HCT116 (cell line): ENCODE measurements at regions not wholly inside any gene's neighbourhood (a gene's known extent, or its start where the extent isn't known, plus 50 kb on each side); places are given as distances from the start of the nearest gene placed in this dataset.

Experiments
- ATAC-seq: fragments of 200-7000 bp; cut with Tn5 transposase; 2 replicates; pipeline ENCODE4 v1.9.1; 2020; ENCODE audit warnings: mild to moderate bottlenecking, moderate library complexity
- BruUV-seq: library from RNA; stranded (reverse); fragments of 400-500 nt; replicated peaks from 2 replicates; lab custom pipeline; 2021; lab: Mats Ljungman, UMichigan
- CTCF ChIA-PET: fragments of 300-600 bp; sonication (Branson Sonifier 250); formaldehyde crosslinking; loops from one replicate; lab custom pipeline; 2021; ENCODE audit warnings: antibody characterized with exemption; lab: Charles Lee
- POLR2A ChIA-PET: fragments of 300-600, 350-600 bp; sonication (Branson Sonifier 250); formaldehyde crosslinking; loops from one replicate; lab custom pipeline; 2021; ENCODE audit warnings: antibody characterized with exemption; lab: Charles Lee
- RAD21 ChIA-PET, 2 experiments: fragments of 300-600 bp; sonication (Branson Sonifier 250); formaldehyde crosslinking; loops; one replicate each; lab custom pipeline; 2023; ENCODE audit warnings: low total read pairs in 2 of 2; ENCODE audit not compliant: uncharacterized antibody in 2 of 2, unreplicated experiment in 2 of 2, low non-redundant PET in 1 of 2; lab: Charles Lee
- DNase-seq: peaks from one replicate; pipeline ENCODE4 v3.0.0-alpha.2; 2010; ENCODE audit warnings: low read depth, low spot score
- H2AFZ ChIP-seq: fragments of 200-600 bp; shearing (Covaris generic), sonication (generic); 2 replicates; pipeline ENCODE4 v1.6.1; 2017; ENCODE audit warnings: low read depth, mixed run types, mixed read lengths, antibody characterized with exemption, low read length; ENCODE audit not compliant: poor library complexity, severe bottlenecking
- H3K27ac ChIP-seq: 2 replicates; pipeline ENCODE4 v1.5.1; 2012; ENCODE audit warnings: low read depth, low read length
- H3K27me3 ChIP-seq: fragments of 200-600 bp; sonication (generic); 2 replicates; pipeline ENCODE4 v1.6.1; 2016; ENCODE audit warnings: mixed run types, low read length, mixed read lengths; ENCODE audit not compliant: insufficient read depth
- H3K36me3 ChIP-seq, 2 experiments: fragments of 200-500 bp in 1 of 2; fragments of 200-600 bp in 1 of 2; sonication (Bioruptor generic) in 1 of 2; sonication (generic) in 1 of 2; 2 replicates each; pipeline versions ENCODE4 v1.5.1 to v1.6.1; 2014 to 2016; ENCODE audit warnings: low read length in 2 of 2, inconsistent platforms in 1 of 2, mixed read lengths in 1 of 2, mixed run types in 1 of 2; ENCODE audit not compliant: insufficient read depth in 2 of 2, control insufficient read depth in 1 of 2
- H3K4me1 ChIP-seq, 2 experiments: fragments of 200-600 bp in 1 of 2; sonication (generic) in 1 of 2; 2 replicates each; pipeline versions ENCODE4 v1.5.1 to v1.6.1; 2012 to 2017; ENCODE audit warnings: low read length in 2 of 2, inconsistent platforms in 1 of 2, mild to moderate bottlenecking in 1 of 2, mixed read lengths in 1 of 2, mixed run types in 1 of 2, moderate library complexity in 1 of 2; ENCODE audit not compliant: insufficient read depth in 2 of 2, control insufficient read depth in 1 of 2
- H3K4me2 ChIP-seq: fragments of 200-600 bp; sonication (generic); 2 replicates; pipeline ENCODE4 v1.6.1; 2017; ENCODE audit warnings: mixed run types, low read length, mixed read lengths
- H3K4me3 ChIP-seq, 2 experiments: fragments of 200-600 bp in 1 of 2; sonication (generic) in 1 of 2; replicated peaks in 1 of 2; 2 replicates each; pipeline ENCODE4 v1.5.1; 2011 to 2016; ENCODE audit warnings: low read length in 2 of 2, control low read depth in 1 of 2, low read depth in 1 of 2, mild to moderate bottlenecking in 1 of 2, mixed read lengths in 1 of 2, mixed run types in 1 of 2
- H3K79me2 ChIP-seq: fragments of 200-600 bp; sonication (generic); 2 replicates; pipeline ENCODE4 v1.6.1; 2017; ENCODE audit warnings: mild to moderate bottlenecking, mixed run types, low read length, moderate library complexity, mixed read lengths; ENCODE audit not compliant: insufficient read depth
- H3K9ac ChIP-seq: fragments of 200-600 bp; sonication (generic); 2 replicates; pipeline ENCODE4 v1.6.1; 2016; ENCODE audit warnings: low read length, mixed read lengths
- H3K9me2 ChIP-seq: fragments of 200-600 bp; sonication (generic), shearing (Covaris generic); 2 replicates; pipeline ENCODE4 v1.6.1; 2017; ENCODE audit warnings: mixed run types, mild to moderate bottlenecking, moderate library complexity; ENCODE audit not compliant: insufficient read depth
- H3K9me3 ChIP-seq, 2 experiments: fragments of 200-500 bp in 1 of 2; fragments of 200-600 bp in 1 of 2; sonication (Bioruptor generic) in 1 of 2; sonication (generic) in 1 of 2; 2 replicates each; pipeline ENCODE4 v1.6.1; 2014 to 2017; ENCODE audit warnings: low read length in 2 of 2, mixed read lengths in 2 of 2, inconsistent platforms in 1 of 2, low read depth in 1 of 2, mild to moderate bottlenecking in 1 of 2, mixed run types in 1 of 2, moderate library complexity in 1 of 2; ENCODE audit not compliant: control insufficient read depth in 1 of 2, insufficient read depth in 1 of 2
- H4K20me1 ChIP-seq: fragments of 200-600 bp; sonication (generic), shearing (Covaris generic); 2 replicates; pipeline ENCODE4 v1.6.1; 2017; ENCODE audit warnings: mixed run types, mild to moderate bottlenecking, moderate library complexity; ENCODE audit not compliant: insufficient read depth
- CEBPB ChIP-seq: IDR thresholded peaks from 2 replicates; pipeline ENCODE4 v1.6.1; 2012; ENCODE audit warnings: low read depth
- EGR1 ChIP-seq: IDR thresholded peaks from 2 replicates; pipeline ENCODE4 v1.6.1; 2012; ENCODE audit warnings: low read depth
- EZH2phosphoT487 ChIP-seq: fragments of 200-600 bp; IDR thresholded peaks from 2 replicates; pipeline ENCODE4 v1.6.1; 2018; ENCODE audit warnings: antibody characterized with exemption, borderline replicate concordance
- MAX ChIP-seq: IDR thresholded peaks from 2 replicates; pipeline ENCODE4 v1.6.1; 2012
- RAD21 ChIP-seq: IDR thresholded peaks from 2 replicates; pipeline ENCODE4 v1.6.1; 2012; ENCODE audit warnings: low read depth, mild to moderate bottlenecking
- REST ChIP-seq: IDR thresholded peaks from 2 replicates; pipeline ENCODE4 v1.6.1; 2012; ENCODE audit warnings: low read depth
- SP1 ChIP-seq: IDR thresholded peaks from 2 replicates; pipeline ENCODE4 v1.6.1; 2012; ENCODE audit warnings: low read depth
- ZFX ChIP-seq: fragments of 450-650 bp; IDR thresholded peaks from 2 replicates; pipeline ENCODE4 v1.6.1; 2017
- intact Hi-C: fragments of 100-400 bp; cut with micrococcal nuclease; formaldehyde crosslinking; loops from 2 replicates; pipeline ENCODE4 v1.10.0; 2022

- intact Hi-C loops = no loop called here
- Histone ChIP-seq H3K9ac (no peak overlapping the region), H3K4me3 (no peak overlapping the region), H3K79me2 (no peaks in the 10 kb centered on the region), H2AFZ (no peak overlapping the region), H4K20me1 (no peaks in the 10 kb centered on the region), H3K27ac (no peak overlapping the region), H3K9me2 (no peaks in the 10 kb centered on the region), H3K27me3 (no peaks in the 10 kb centered on the region), H3K9me3 (no peaks in the 10 kb centered on the region), H3K4me1 (no peaks in the 10 kb centered on the region), H3K36me3 (no peaks in the 10 kb centered on the region), H3K4me2 (no peak overlapping the region)
- TF ChIP-seq SP1 (no peak), EGR1 (no peak), ZFX (no peak), RAD21 (no peak), EZH2phosphoT487 (no peak), CEBPB (no peak), REST (no peak), MAX (no peak)
- DNase-seq (no peak), ATAC-seq (no peak)
- POLR2A ChIA-PET = no interaction called here
- no TSS peak for BruUV-seq
- CTCF ChIA-PET = no interaction called here
- RAD21 ChIA-PET = no interaction called here
These were observed 320.1 kb upstream of the GALNT5 start for GRCh38 chr2:156937430-156937829.
